Caco-2 (cell line): ENCODE measurements at regions not wholly inside any gene's neighbourhood (a gene's known extent, or its start where the extent isn't known, plus 50 kb on each side); places are given as distances from the start of the nearest gene placed in this dataset.
"Not testable (repeated sequence)": the region's sequence is repeated elsewhere in the genome, so short reads cannot be mapped to it uniquely, and the experiment has no call there.

Experiments used
- BruUV-seq: library from RNA; stranded (reverse); fragments of 400-500 nt; replicated peaks from 2 replicates; lab custom pipeline; 2021; lab: Mats Ljungman, UMichigan
- CTCF ChIA-PET: fragments of 300-600 bp; sonication (Branson Sonifier 250); formaldehyde crosslinking; loops from one replicate; lab custom pipeline; 2022; ENCODE audit warnings: antibody characterized with exemption; lab: Charles Lee
- POLR2A ChIA-PET: fragments of 300-600 bp; sonication (Branson Sonifier 250); formaldehyde crosslinking; loops from one replicate; lab custom pipeline; 2022; ENCODE audit warnings: antibody characterized with exemption; lab: Charles Lee
- DNase-seq, 2 experiments: peaks; one replicate each; pipeline versions ENCODE4 v3.0.0 to v3.0.0-alpha.2; 2020 to 2022
- H3K27me3 ChIP-seq: replicated peaks from 2 replicates; pipeline ENCODE4 v1.6.0; 2011; ENCODE audit warnings: low read length; ENCODE audit not compliant: control insufficient read depth, insufficient read depth
- H3K36me3 ChIP-seq: 2 replicates; pipeline ENCODE4 v1.5.1; 2011; ENCODE audit warnings: low read length; ENCODE audit not compliant: control insufficient read depth, insufficient read depth
- H3K4me1 ChIP-seq: fragments of 250-450 bp; sonication (Bioruptor Pico); 2 replicates; pipeline ENCODE4 v1.5.1; 2020; ENCODE audit warnings: mild to moderate bottlenecking
- H3K4me3 ChIP-seq: 2 replicates; pipeline ENCODE4 v1.5.1; 2011; ENCODE audit warnings: low read depth, mild to moderate bottlenecking, control low read depth, low read length
- H3K9me3 ChIP-seq: fragments of 250-450 bp; sonication (Bioruptor Pico); 2 replicates; pipeline ENCODE4 v1.5.1; 2020; ENCODE audit warnings: mild to moderate bottlenecking, moderate library complexity
- H3K27ac Mint-ChIP-seq: one replicate; pipeline ENCODE4 v1.8.0; 2022; ENCODE audit warnings: mixed read lengths; ENCODE audit not compliant: unreplicated experiment
- H3K27me3 Mint-ChIP-seq: one replicate; pipeline ENCODE4 v1.8.0; 2022; ENCODE audit warnings: mixed read lengths; ENCODE audit not compliant: insufficient read depth, unreplicated experiment
- H3K36me3 Mint-ChIP-seq: one replicate; pipeline ENCODE4 v1.8.0; 2022; ENCODE audit warnings: mild to moderate bottlenecking, mixed read lengths; ENCODE audit not compliant: insufficient read depth, unreplicated experiment
- H3K4me1 Mint-ChIP-seq: one replicate; pipeline ENCODE4 v1.8.0; 2022; ENCODE audit warnings: low read depth, mixed read lengths; ENCODE audit not compliant: unreplicated experiment
- H3K4me3 Mint-ChIP-seq: one replicate; pipeline ENCODE4 v1.8.0; 2022; ENCODE audit warnings: mild to moderate bottlenecking, moderate library complexity, mixed read lengths; ENCODE audit not compliant: unreplicated experiment
- H3K9me3 Mint-ChIP-seq: one replicate; pipeline ENCODE4 v1.8.0; 2022; ENCODE audit warnings: mixed read lengths; ENCODE audit not compliant: unreplicated experiment
- CTCF ChIP-seq, 2 experiments: fragments of 200-600 bp in 1 of 2; IDR thresholded peaks; 1 replicate in 1 of 2; 2 replicates in 1 of 2; pipeline versions ENCODE4 v1.5.1 to v1.8.0; 2011 to 2022; ENCODE audit warnings: antibody characterized with exemption in 1 of 2, control low read depth in 1 of 2, inconsistent platforms in 1 of 2, low read depth in 1 of 2, low read length in 1 of 2, mild to moderate bottlenecking in 1 of 2, moderate library complexity in 1 of 2; ENCODE audit not compliant: insufficient read depth in 1 of 2, severe bottlenecking in 1 of 2, unreplicated experiment in 1 of 2
- intact Hi-C: fragments of 100-400 bp; cut with micrococcal nuclease; formaldehyde crosslinking; loops from one replicate; pipeline ENCODE4 v1.10.0; 2022; ENCODE audit not compliant: unreplicated experiment

GRCh38 chr2:20949256-20949655 is 94.6 kb downstream of the APOB start:
- POLR2A ChIA-PET: no interaction called here
- Histone ChIP-seq H3K4me1 (no peaks in the 10 kb centered on the region), H3K4me3 (no peak overlapping the region), H3K36me3 (no peaks in the 10 kb centered on the region), H3K27me3 (no peaks in the 10 kb centered on the region), H3K9me3 (no peaks in the 10 kb centered on the region)
- intact Hi-C loops: no loop called here
- Mint-ChIP-seq H3K27me3 (peaks cover 2% of the 10 kb centered on the region), H3K4me1 (no peaks in the 10 kb centered on the region), H3K36me3 (no peaks in the 10 kb centered on the region), H3K27ac (no peak overlapping the region), H3K4me3 (no peak overlapping the region), H3K9me3 (no peaks in the 10 kb centered on the region)
- DNase-seq: no peak
- TF ChIP-seq CTCF (IDR thresholded peaks at IDR 0.05; ENCODE audit: insufficient read depth in 1 of 2, low read depth in 1 of 2, low read length in 1 of 2, severe bottlenecking in 1 of 2, unreplicated experiment in 1 of 2): no peak
- BruUV-seq: no TSS peak
- CTCF ChIA-PET: no interaction called here

- no peaks in the 10 kb centered on the region for H3K4me1 Mint-ChIP-seq
- POLR2A ChIA-PET: no interaction called here
- H3K27ac Mint-ChIP-seq: no peak overlapping the region
- Histone ChIP-seq H3K4me1 (no peaks in the 10 kb centered on the region), H3K4me3 (no peak overlapping the region), H3K36me3 (no peaks in the 10 kb centered on the region), H3K9me3 (no peaks in the 10 kb centered on the region), H3K27me3 (no peaks in the 10 kb centered on the region)
- intact Hi-C loops: no loop called here
- H3K4me3 Mint-ChIP-seq: no peak overlapping the region
- H3K9me3 Mint-ChIP-seq: no peaks in the 10 kb centered on the region
- no peak for TF ChIP-seq CTCF (IDR thresholded peaks at IDR 0.05; ENCODE audit: insufficient read depth in 1 of 2, low read depth in 1 of 2, low read length in 1 of 2, severe bottlenecking in 1 of 2, unreplicated experiment in 1 of 2)
- H3K27me3 Mint-ChIP-seq: peaks cover 8% of the 10 kb centered on the region
- H3K36me3 Mint-ChIP-seq: no peaks in the 10 kb centered on the region
- CTCF ChIA-PET: no interaction called here
- no TSS peak for BruUV-seq
- DNase-seq: no peak
Observed at GRCh38 chr2:20946468-20946867, 97.4 kb downstream of the APOB start.

- H3K4me3 ChIP-seq, H3K27ac Mint-ChIP-seq, H3K36me3 ChIP-seq, H3K9me3 ChIP-seq, H3K4me1 Mint-ChIP-seq, intact Hi-C loops, H3K9me3 Mint-ChIP-seq, CTCF ChIA-PET, H3K4me1 ChIP-seq, H3K27me3 ChIP-seq, H3K4me3 Mint-ChIP-seq, H3K36me3 Mint-ChIP-seq, POLR2A ChIA-PET, DNase-seq, BruUV-seq: not testable (repeated sequence)
- peaks cover 10% of the 10 kb centered on the region for H3K27me3 Mint-ChIP-seq
Observed at GRCh38 chr2:20943721-20944120, 100.2 kb downstream of the APOB start.

GRCh38 chr2:20942646-20943125 is 101.2 kb downstream of the APOB start:
- Histone ChIP-seq H3K4me3 (no peak overlapping the region), H3K4me1 (no peaks in the 10 kb centered on the region), H3K9me3 (no peaks in the 10 kb centered on the region), H3K27me3 (no peaks in the 10 kb centered on the region), H3K36me3 (no peaks in the 10 kb centered on the region)
- no peak overlapping the region for H3K27ac Mint-ChIP-seq
- H3K4me3 Mint-ChIP-seq: no peak overlapping the region
- H3K4me1 Mint-ChIP-seq: no peaks in the 10 kb centered on the region
- no peak for TF ChIP-seq CTCF (IDR thresholded peaks at IDR 0.05; ENCODE audit: insufficient read depth in 1 of 2, low read depth in 1 of 2, low read length in 1 of 2, severe bottlenecking in 1 of 2, unreplicated experiment in 1 of 2)
- H3K36me3 Mint-ChIP-seq: no peaks in the 10 kb centered on the region
- no peak for DNase-seq
- intact Hi-C loops: no loop called here
- H3K9me3 Mint-ChIP-seq: no peaks in the 10 kb centered on the region
- POLR2A ChIA-PET: no interaction called here
- no TSS peak for BruUV-seq
- CTCF ChIA-PET: no interaction called here
- peaks cover 10% of the 10 kb centered on the region for H3K27me3 Mint-ChIP-seq
